ENCODE measurements at regions not wholly inside any gene's neighbourhood (a gene's known extent, or its start where the extent isn't known, plus 50 kb on each side); places are given as distances from the start of the nearest gene placed in this dataset.

DNA sequence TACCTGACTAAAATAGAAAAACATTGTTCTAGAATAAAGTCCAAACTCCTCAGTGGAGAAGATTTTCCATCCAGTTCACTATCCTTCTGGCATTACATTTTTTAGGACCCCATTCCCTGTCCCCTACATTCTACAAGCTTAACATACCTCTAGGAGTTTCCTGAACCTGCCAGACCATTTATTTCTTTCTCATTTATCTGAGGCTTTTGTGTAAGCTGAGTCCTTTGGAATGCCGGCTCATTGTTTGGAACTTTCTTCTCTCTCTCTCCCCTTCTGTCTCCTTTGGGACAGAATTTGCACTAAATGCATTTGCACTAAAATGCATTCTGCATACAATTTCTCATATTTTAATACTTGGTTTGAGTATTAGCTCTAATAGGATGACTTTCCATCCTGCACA lies 393.0 kb upstream of the ANO3 start:
- TF ChIP-seq POLR2AphosphoS5 (IDR thresholded peaks at IDR 0.05) (no peak), CTCF (IDR thresholded peaks at IDR 0.05) (no peak)
